HG02642 (cell line): ENCODE measurements at regions not wholly inside any gene's neighbourhood (a gene's known extent, or its start where the extent isn't known, plus 50 kb on each side); places are given as distances from the start of the nearest gene placed in this dataset.
A peak's percentile ranks its signal among the peaks of the same experiment; 100 is the strongest.

Experiments
- ATAC-seq: cut with Tn5 transposase; IDR thresholded peaks from one replicate; pipeline ENCODE4 v1.9.1; 2021; ENCODE audit warnings: mild to moderate bottlenecking; ENCODE audit not compliant: unreplicated experiment, poor library complexity

DNA sequence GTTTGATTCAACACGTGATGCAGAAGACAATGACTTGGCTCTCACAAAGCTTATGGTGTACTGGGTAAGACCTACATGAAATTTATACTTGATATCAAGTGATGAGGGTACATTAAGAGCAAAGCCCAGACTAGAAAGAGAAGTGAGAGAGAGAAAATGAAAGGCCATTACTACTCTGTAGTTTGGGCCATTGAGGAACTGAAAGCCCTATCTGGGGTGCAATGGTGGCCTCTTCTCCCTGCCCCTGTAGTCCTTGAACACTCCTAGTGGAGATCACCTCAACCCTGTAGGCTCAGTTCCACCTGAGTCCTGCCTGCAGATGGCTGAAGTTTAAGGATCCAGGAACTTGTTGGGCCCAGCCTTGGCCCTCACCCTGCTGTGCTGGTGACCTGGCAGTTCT is 569.8 kb upstream of the MEX3C start:
- peak; percentile 78 for ATAC-seq

DNA sequence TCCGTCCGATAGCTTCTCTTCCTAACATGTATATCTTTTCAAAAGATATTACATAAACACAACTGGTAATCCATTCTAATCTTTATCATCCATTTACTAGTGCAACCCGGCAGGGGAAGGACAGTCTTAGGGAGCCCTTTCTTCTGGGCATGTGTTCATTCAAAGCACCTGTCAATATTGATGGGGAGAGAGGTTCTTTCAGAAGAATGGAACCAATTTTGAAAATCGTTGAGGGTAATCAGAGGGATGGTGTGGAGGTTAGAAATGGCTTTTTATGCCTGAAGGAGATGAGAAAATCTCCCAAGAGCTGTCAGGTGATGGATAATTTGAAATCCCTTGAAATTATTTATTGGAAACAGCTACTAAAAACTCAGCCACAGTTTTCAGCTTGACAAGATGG is 561.9 kb upstream of the DCC start:
- no peak for ATAC-seq

DNA sequence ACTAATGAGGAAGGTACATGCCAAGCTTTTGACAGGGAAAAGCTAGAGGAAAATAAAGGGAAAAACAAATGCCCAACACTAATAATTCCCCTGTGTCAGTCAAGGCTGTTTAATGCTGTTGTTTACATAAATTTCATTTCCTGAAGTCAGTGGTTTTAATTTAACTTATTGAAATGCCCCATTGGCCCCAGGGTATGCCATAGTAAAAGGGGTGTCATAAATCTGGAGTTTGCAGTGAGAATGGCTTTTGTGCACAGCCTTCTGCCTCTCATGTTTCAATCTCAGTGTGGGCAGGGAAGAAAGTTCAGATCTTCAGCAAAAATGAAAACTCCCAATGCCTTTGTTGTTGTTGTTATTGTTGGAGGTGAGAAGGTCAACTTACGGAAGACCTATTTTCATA is 550.1 kb upstream of the DCC start:
- no peak for ATAC-seq

DNA sequence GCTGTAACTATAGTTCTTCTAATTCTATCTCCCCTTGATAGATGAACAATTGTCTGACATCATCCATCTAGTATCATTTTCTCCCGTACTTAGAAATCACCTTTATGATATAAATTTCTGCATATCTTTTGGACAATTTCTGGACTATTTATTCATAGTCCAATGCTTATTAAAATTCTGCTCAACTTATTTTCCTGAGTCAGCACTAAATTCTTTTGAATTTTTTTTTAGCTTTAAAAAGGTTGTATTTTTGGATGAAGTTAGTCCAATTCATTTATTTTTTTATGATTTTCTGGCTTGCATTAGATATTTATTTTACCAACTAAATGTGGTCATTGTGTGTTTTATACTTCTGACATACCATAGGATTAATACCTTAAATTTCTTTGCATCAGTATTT is 538.5 kb upstream of the DCC start:
- ATAC-seq = no peak

DNA sequence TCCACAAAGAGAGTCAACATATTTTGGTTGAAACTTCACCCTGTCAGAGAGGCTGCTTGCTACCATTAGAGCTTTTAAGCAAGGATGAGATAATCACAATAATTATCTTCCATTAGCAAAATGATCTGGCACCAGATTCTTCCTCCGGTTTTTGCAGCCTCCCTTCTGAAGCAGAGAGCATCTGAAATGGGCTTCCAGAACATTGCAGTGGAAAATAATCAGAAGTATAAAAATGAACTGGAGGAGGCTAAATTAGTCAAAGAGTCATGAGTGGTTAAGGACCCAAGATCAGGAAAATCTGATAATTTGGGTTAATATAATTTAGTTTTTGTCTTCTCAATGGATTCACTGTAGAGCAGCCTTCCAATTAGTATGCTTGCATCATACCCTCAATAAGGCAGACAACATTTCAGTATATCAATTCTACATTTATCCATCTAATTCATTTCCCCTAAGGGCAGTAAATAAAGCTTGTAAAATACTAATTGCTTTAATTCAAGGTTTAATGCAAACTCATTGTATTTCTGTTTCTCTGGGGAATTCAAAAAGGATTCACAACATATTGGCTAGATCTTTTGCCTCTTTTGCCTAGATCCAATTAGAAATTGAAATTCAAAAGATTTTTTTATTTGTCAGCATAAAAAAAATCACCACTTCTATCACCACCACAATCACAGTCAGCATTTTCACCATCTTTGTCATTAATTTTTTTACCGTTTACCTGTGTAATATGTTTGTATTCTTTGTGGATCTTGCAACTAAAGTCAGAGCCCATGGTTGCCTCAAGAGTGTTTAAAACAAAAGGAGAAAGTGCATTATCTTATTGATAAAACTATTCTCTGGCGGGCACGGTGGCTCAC is 537.2 kb upstream of the DCC start:
- ATAC-seq = no peak

DNA sequence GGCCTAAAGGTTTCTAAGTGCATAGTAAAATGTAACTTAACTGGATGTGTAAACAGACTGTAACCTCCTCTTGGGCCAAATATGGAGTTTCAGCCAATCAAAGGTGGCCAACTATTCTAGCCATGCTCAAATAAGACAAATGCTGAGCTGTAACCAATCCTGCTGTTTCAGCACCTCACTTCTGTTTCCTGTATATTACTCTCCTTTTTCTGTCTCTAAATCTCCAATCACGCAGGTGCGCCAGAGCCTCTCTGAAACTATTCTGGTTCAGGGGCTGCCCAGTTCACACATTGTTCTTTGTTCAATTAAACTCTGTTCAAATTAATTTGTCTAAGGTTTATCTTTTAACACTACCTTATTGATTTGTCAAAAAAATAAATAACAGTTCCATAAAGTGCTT is 532.7 kb upstream of the DCC start:
- ATAC-seq = no peak

DNA sequence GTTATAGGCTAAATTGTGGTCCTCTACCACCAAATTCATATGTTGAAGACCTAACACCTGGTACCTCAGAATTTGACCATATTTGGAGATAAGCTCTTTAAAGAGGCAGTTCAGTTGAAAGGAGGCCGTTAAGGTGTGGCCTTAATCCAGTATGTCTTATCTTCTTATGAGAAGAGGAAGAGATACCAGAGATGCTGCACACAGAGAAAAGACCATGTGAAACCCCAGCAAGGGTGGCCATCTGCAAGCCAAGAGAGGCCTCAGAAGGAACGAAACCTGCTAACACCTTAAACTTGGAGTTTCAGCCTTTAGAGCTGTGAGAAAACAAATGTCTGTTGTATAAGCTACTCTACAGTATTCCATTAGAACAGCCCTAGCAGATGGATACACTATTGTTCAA is 528.1 kb upstream of the DCC start:
- ATAC-seq = no peak

DNA sequence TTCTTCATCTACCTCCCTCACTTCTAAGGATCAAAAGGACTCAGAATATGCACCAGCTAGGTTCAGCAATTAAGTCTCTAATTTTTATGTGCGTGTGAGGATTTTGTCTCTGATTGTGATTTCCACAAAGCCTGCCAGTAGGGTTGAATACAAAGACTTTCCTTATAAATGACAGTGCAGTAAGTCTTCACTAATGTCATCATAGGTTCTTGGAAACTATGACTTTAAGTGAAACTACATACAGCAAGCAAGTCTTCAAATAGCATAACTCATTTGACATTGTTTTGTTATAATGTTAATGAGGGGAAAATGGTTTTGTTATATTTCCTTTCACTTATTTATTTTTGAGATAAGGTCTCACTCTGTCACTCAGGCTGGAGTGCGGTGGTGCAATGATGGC is 526.3 kb upstream of the DCC start:
- ATAC-seq = no peak

DNA sequence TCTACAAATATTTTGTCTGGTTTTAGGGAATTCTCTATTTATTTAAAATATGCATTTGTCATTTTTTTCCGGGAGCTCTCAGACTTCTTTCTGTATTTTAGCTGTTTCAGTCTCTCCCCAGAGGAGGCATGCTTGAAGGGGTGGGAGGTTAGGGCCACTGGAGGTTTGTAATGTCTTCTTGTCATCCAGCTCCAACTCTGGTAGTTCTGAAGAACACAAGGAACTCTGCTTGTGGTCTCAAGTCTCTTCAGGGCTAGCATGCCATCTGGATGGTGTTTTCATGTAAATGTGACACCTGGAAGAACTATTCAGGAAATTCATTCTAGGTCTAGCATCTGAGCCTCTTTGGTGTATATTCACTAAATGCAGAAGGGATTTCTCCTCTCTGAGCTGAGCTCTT is 518.4 kb upstream of the DCC start:
- ATAC-seq = no peak

DNA sequence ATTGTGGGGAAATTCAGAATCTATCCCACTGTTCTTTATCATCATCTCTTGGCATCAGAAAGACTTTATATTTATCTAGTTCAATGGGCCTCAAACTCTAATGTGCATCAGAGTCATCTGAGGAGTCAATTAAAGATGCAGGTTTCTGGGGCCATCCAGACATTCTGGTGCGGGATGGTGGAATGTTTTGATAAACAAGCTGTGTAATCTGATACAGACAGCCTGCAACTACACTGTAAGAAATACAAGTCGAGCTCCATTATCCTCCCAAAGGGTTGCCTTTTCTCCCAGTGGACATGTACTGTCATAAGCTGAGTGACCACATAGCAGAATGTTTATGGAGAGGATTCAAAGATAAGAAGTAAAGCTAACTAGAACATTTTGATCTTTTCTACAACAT is 515.3 kb upstream of the DCC start:
- no peak for ATAC-seq

DNA sequence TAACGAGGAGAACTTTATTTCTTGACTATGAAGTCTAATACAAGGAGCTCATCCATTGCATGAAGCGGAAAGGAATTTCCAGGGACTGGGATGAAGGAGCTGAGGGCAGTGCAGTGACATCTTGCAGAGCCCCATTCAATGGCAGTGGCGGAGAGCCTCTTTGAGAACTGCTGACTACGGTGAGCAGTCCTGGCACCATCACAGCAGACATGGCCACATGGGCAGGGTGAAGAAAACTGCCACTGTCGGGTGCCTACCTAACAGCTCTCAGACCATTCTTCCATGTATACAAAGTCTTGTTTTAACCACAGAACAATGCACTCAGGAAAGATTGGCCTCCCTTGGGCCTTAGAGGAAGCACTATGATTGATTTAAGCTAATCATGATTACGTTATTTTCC is 506.1 kb upstream of the DCC start:
- ATAC-seq = no peak

DNA sequence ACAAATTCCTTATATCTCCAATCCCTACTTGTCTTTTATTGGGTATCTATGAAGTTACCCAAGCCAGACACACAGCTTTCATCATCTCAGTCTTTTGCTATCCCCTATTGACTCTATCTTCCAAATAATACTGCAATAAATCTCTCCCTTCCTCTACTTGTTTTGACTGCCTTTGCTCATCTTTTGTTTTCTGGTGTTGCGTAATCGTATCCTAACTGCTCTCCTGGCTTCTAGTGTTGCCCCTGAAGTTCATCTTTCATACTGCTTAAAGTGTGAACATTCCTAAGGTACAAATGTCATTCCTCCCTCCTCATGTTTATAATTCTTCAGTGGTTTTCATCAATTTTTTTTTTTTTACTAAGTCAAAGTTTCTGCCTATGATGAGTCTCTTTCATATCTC is 491.3 kb upstream of the DCC start:
- ATAC-seq = no peak

DNA sequence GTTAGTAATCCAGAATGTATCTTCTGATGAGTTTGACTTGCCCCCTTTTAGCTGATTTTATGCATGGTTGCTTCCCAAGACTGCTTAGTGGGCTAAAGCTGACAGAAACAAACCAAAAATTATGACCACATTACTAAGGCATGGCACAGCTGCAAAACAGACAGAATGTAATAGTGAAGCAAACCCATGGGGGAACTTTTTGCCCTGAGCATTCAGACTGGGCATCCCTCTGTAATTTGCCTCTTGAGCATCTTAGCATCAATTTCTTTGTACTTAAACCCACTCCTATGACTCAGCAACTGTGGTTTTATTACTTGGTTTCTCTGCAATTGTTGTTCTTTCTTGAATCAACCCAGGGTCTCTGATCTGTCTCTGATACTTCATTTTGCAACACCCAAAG is 487.3 kb upstream of the DCC start:
- ATAC-seq = no peak

DNA sequence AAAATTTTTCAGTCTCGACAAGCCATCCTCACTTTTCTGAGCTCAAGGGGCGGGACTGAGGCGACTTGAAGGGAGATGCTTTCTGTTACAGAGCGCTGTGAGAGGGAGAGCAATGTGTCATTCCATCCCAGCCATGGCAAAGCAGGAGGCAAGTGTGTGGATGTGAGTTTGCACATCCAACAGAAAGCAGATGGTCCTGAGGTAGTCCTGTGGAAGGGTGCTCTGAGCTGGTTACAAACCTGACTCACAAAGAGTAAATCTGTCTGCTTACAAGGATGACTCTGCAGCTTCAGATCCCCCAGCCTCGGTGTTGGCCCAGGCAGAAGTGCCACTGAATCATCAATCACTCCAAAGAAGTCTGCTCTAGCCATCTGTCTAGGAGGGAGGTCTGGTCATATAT is 482.0 kb upstream of the DCC start:
- no peak for ATAC-seq

DNA sequence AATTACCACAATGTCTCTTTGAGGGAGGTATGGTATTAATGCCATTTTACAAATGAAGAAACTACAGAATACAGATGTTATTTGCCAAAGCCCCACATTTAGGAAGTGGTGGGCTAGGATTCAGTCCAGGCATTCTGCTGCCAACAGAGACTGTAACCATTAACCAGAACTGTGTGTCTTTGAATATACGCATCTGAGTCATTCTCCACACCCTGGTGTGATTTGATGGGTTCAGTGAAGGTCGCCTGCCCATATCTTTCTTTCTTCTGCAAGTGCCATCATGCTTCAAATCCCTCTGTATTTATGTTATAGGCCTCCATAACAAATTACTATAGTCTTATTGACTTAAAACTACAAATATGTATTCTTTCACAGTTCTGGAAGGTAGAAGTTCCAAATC is 479.0 kb upstream of the DCC start:
- ATAC-seq = no peak

DNA sequence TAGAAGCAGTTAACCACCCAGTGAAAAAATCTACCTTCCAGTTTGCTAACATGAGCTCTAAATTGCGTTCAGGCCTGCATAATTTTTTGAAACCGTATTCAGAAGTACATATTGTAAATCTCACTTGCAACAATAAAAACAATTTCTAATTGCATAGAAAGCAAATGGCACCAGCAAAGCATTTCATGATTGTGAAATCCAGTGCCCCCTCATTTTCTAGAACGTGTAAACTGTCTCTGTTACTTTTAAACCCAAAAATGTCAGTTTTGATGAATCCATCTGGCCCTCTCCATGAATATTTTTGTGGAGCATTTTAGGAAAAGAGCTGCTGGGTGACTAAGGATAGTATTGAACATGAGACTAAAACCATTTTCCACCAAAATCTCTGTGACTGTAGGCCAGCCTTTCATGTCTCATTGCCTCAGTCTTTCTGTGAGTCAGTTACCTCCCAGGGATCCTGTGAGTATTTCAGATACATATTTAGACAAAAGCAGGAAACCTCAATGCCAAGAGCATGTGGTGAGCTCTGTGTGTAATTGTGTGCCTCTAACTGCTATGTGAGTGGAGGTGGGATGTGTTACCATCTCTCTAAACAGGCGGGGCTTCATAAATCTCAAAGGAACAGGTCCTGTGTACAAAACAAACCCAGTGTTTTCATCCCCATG is 477.8 kb upstream of the DCC start:
- ATAC-seq = no peak

DNA sequence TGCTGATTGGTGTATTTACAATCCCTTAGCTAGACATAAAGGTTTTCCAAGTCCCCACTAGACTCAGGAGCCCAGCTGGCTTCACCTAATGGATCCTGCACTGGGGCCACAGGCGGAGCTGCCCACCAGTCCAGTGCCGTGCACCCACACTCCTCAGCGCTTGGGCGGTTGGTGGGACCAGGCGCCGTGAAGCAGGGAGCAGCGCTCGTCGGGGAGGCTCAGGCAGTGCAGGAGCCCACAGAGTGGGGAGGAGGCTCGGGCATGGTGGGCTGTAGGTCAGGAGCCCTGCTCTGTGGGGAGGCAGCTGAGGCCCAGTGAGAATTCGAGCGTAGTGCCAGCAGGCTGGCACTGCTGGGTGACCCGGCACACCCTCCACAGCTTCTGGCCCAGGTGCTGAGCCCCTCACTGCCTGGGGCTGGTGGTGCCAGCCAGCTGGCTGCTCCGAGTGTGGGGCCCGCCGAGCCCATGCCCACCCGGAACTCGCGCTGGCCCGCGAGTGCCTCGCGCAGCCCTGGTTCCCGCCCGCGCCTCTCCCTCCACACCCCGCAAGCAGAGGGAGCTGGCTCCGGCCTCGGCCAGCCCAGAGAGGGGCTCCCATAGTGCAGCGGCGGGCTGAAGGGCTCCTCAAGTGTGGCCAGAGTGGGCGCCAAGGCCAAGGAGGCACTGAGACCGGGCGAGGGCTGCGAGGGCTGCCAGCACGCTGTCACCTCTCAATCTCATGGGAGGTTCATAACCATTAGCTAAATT is 475.6 kb upstream of the DCC start:
- ATAC-seq = no peak

DNA sequence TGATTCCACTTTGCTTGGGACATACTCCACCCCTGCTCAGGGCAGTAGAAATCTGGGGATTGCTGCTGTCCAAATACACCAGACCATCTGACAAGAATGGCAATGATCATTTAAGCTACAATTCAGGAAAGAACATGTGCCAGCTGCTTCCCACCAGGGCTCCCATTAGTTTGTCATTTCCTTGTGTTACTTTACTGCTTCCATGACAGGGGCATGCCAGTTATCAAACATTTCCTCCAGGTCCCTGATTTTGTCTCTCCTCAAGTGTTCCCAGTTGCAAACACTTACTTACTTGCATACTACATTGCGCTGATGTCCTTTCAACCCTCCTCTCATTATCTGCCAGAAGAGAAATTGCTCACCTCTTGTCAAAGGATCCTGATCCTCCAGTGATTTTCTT is 474.5 kb upstream of the DCC start:
- no peak for ATAC-seq

DNA sequence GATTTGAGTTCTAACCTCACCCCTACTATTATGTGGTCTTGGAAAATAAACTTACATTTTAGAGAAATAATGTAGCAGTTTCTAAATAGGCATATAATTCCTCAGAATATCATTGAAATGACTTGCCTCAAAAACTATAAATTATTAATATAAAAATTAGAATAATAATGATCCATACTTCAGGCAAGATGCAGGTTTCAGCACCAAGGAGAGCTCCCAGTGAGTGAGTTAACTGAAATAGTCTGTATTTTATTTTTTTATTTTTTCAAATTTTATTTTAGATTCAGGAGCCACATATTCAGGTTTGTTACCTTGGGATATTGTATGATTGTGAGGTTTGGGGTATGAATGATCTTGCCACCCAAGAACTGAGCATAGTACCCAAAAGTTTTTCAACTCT is 472.2 kb upstream of the DCC start:
- ATAC-seq = no peak

DNA sequence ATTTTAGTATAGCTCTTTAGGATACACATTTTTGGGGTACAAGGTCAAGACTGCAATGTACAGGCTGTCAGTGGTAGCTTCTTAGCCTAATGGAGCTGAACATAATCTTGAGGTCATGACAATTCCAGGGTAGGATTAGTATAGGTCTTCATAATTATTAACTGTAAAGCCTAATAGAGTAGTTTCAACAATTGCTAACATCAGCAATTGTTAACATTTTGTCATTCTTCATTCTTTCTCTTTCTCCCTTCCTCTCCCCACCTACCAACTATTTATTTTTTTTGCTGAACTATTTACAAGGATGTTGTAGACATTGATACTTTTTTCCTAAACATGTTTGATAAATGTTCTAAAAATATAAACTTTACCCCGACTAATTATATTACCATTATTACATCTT is 461.3 kb upstream of the DCC start:
- ATAC-seq = no peak

DNA sequence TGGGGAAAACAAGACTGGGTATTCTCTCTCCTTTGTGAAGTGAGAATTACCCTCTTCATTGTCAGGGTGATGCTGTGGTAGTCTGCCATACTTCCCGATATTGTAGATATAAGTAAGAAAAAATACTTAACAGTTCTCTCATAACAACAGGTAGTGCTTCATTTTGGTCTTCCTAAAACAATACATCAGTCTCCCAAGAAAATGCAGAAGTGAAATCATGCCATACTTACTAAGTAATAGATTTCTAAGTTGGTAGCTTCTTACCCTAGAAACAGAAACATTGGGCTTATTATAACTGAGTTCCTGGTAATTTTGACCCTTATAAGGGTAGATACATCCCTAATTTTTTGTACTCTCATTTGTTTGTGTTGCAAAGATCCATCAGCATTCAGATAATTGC is 460.7 kb upstream of the DCC start:
- ATAC-seq = no peak
